ENCODE measurements at regions not wholly inside any gene's neighbourhood (a gene's known extent, or its start where the extent isn't known, plus 50 kb on each side); places are given as distances from the start of the nearest gene placed in this dataset.

DNA sequence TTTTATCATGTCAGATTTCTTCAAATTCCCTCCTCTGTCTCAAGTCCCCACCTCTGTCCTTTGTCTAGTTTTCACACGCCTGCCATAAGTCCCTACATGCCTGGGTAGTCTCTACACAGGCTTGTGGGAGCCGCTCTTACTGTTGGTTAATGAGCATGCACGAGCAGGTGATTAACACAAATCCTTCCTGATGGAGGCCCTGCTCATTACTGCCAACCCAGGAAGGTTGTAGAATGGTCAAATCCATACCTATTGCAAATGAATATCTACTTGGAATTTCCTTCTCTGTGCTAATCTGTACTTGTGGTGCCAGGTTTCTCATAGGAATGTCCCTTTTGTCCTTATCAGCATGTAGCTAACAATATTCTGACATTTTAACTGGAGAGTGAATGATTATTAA is 208.4 kb upstream of the HDX start:
- H3K27ac ChIP-seq = no peak overlapping the region
- intact Hi-C loops (cut with DNase I; ENCODE audit: low total_unique reads) = no loop called here
- TF ChIP-seq, protein P1, sequence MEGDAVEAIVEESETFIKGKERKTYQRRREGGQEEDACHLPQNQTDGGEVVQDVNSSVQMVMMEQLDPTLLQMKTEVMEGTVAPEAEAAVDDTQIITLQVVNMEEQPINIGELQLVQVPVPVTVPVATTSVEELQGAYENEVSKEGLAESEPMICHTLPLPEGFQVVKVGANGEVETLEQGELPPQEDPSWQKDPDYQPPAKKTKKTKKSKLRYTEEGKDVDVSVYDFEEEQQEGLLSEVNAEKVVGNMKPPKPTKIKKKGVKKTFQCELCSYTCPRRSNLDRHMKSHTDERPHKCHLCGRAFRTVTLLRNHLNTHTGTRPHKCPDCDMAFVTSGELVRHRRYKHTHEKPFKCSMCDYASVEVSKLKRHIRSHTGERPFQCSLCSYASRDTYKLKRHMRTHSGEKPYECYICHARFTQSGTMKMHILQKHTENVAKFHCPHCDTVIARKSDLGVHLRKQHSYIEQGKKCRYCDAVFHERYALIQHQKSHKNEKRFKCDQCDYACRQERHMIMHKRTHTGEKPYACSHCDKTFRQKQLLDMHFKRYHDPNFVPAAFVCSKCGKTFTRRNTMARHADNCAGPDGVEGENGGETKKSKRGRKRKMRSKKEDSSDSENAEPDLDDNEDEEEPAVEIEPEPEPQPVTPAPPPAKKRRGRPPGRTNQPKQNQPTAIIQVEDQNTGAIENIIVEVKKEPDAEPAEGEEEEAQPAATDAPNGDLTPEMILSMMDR (IDR thresholded peaks at IDR 0.05) = no peak

DNA sequence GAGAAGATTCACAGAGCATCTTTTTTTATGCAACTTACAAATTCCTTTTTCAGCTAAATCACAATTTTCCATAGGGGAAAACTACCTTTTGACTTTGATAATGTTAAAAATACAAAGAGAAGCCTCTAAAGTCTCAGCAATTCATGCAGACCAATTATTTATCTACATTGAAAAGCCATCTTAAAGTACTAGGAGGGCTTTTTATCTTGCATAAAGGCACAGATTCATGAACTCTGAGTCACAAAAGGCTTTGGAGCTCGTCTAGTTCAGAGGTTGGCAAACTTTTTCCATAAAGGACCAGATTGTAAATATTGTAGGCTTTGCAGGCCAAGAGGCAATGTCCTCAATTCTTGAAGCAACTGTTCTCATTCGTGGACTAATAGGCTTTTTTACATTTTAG is 210.4 kb upstream of the HDX start:
- DNase-seq = no peak
- no peak overlapping the region for H3K4me3 ChIP-seq
- H3K9me3 ChIP-seq = no peaks in the 10 kb centered on the region
- no peak overlapping the region for H3K27ac ChIP-seq
- no peaks in the 10 kb centered on the region for H3K36me3 ChIP-seq
- TF ChIP-seq, protein P1 (IDR thresholded peaks at IDR 0.05) = no peak
- H3K27me3 ChIP-seq = no peaks in the 10 kb centered on the region
- no peaks in the 10 kb centered on the region for H3K4me1 ChIP-seq
- intact Hi-C loops (cut with DNase I; ENCODE audit: low total_unique reads) = no loop called here

More for the DNA sequence above, 208.4 kb upstream of the HDX start:
- no peak overlapping the region for H3K4me3 ChIP-seq
- no peaks in the 10 kb centered on the region for H3K27me3 ChIP-seq
- DNase-seq = no peak
- H3K36me3 ChIP-seq = no peaks in the 10 kb centered on the region
- no peaks in the 10 kb centered on the region for H3K4me1 ChIP-seq
- no peaks in the 10 kb centered on the region for H3K9me3 ChIP-seq

DNA sequence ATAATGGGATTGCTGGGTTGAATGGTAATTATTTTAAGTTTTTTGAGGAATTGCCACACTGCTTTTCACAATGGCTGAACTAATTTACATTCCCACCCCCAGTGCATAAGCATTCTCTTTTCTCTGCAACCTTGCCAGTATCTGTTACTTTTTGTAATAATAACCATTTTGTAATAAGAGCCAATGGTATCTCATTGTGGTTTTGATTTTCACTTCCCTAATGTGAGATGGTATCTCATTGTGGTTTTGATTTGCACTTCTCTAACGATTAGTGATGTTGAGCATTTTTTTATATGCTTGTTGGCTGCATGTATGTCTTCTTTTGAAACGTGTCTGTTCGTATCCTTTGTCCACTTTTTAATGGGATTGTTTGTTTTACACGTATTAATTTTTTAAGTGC is 213.1 kb upstream of the HDX start:
- intact Hi-C loops (cut with DNase I; ENCODE audit: low total_unique reads) = no loop called here
- no peaks in the 10 kb centered on the region for H3K9me3 ChIP-seq

DNA sequence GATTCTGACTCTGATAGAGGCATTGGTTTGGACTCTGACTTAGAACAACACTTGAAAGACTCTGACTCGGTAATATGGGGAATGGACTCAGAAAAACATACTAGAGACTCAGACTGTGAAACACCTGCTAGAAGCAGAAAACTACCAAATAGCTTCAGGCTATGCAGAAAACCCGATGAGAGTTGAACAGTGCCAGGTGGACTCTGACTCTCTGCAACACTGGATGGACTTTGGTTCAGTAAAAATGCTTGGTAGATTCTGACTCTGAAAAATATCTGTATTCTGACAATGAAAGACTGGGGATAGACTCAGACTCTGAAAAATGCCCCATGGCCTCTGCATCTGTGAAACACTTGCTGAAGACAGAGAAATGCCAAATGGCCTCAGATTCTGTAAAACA is 215.1 kb upstream of the HDX start:
- H3K4me1 ChIP-seq = no peaks in the 10 kb centered on the region
- no peaks in the 10 kb centered on the region for H3K36me3 ChIP-seq
- no peak overlapping the region for H3K27ac ChIP-seq
- intact Hi-C loops (cut with DNase I; ENCODE audit: low total_unique reads) = no loop called here
- no peak for DNase-seq
- H3K4me3 ChIP-seq = no peak overlapping the region
- TF ChIP-seq, protein P1 (IDR thresholded peaks at IDR 0.05) = no peak
- no peaks in the 10 kb centered on the region for H3K27me3 ChIP-seq
- no peaks in the 10 kb centered on the region for H3K9me3 ChIP-seq

More for the DNA sequence above, 213.1 kb upstream of the HDX start:
- H3K4me3 ChIP-seq = no peak overlapping the region
- H3K4me1 ChIP-seq = no peaks in the 10 kb centered on the region
- no peak overlapping the region for H3K27ac ChIP-seq
- TF ChIP-seq, protein P1 (IDR thresholded peaks at IDR 0.05) = no peak
- H3K36me3 ChIP-seq = no peaks in the 10 kb centered on the region
- no peak for DNase-seq
- no peaks in the 10 kb centered on the region for H3K27me3 ChIP-seq

DNA sequence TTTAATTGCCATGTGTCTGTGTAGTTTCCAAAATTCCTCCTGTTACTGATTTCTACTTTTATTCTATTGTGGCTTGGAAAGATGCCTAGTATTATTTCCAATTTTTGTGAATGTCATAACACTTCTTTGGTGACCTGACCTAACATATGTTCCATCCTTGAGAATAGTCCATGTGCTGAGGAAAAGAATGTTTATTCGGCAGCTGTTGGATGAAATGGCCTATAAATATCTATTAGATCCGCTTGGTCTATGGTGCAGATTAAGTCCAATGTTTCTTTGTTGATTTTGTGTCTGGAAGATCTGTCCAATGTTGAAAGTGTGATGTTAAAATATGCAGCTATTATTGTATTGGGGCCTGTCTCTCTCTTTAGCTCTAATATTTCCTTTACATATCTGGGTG is 219.2 kb upstream of the HDX start:
- Histone ChIP-seq H3K36me3 (no peaks in the 10 kb centered on the region), H3K27me3 (no peaks in the 10 kb centered on the region), H3K27ac (no peak overlapping the region), H3K9me3 (peaks cover 0 to 3% (median 0%) of the 10 kb centered on the region in 3 donors), H3K4me1 (no peaks in the 10 kb centered on the region), H3K4me3 (no peak overlapping the region)
- no peak for DNase-seq
- intact Hi-C loops (cut with DNase I; ENCODE audit: low total_unique reads) = no loop called here
- TF ChIP-seq, protein P1 (IDR thresholded peaks at IDR 0.05) = no peak

DNA sequence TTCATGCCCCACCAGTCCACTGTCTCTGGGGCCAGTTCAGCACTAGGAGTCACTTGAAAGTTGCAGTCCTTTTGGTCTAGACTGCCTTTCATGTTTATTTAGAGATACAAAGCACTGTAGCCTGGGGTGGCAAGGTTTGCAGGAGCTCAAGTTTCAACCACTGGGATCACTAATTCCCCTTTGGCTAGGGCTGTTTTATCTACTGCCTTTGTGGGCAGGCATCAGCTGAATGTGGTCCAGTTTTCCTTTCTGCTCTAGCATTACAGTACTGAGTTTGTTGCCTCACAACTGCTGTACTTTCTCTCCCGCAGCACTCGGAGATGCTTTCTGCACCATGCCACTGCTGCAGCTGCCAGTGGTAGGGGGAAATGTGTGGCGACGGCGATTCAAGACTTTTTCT is 222.3 kb upstream of the HDX start:
- no peaks in the 10 kb centered on the region for H3K36me3 ChIP-seq
- peaks cover 0 to 3% (median 0%) of the 10 kb centered on the region in 3 donors for H3K9me3 ChIP-seq
- H3K4me1 ChIP-seq = peaks cover 0 to 4% (median 0%) of the 10 kb centered on the region in 4 donors
- DNase-seq = no peak
- intact Hi-C loops (cut with DNase I; ENCODE audit: low total_unique reads) = no loop called here
- TF ChIP-seq, protein P1 (IDR thresholded peaks at IDR 0.05) = no peak
- H3K27me3 ChIP-seq = no peaks in the 10 kb centered on the region
- no peak overlapping the region for H3K27ac ChIP-seq
- H3K4me3 ChIP-seq = no peak overlapping the region
